AG10803 (cell line): ENCODE measurements at regions not wholly inside any gene's neighbourhood (a gene's known extent, or its start where the extent isn't known, plus 50 kb on each side); places are given as distances from the start of the nearest gene placed in this dataset.
"Not testable (repeated sequence)": the region's sequence is repeated elsewhere in the genome, so short reads cannot be mapped to it uniquely, and the experiment has no call there.

ENCODE experiments used
- DNase-seq: peaks from one replicate; pipeline ENCODE4 v3.0.0; 2010; ENCODE audit warnings: low read depth
- H3K4me3 ChIP-seq: 2 replicates; pipeline ENCODE4 v1.5.1; 2011; ENCODE audit warnings: mild to moderate bottlenecking, low read length, control low read depth
- TF ChIP-seq, protein P1 (sequence below): conservative IDR thresholded peaks from 2 replicates; pipeline ENCODE4 v1.5.1; 2011; ENCODE audit warnings: mild to moderate bottlenecking, low read length, control low read depth, inconsistent platforms

DNA sequence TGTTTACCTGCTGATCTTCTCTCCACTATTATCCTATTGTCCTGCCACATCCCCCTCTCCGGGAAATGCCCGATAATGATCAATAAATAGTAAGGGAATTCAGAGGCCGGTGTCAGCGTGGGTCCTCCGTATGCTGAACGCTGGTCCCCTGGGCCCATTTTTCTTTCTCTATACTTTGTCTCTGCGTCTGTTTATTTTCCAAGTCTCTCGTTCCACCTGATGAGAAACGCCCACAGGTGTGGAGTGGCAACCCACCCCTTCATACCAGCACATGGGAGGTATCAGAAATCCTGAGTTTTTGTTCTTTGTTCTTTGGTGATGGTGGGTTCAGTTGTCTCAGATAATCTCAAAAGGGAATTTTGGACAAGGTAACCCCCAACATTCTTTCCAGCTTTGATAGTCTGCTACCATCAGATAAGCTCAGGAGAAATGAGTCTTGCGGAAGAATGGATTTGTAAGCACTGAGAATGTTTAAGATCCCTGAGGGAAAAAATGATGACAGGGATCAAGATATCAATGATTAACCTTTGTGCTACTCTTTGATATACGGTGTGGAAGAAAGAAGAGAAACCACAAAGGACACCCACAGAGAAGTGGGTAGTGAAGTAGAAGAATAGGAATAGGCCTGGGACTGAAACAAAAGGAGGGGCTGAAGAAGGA lies 117.9 kb downstream of the CEP44 start:
- H3K4me3 ChIP-seq = no peak overlapping the region
- TF ChIP-seq, protein P1, sequence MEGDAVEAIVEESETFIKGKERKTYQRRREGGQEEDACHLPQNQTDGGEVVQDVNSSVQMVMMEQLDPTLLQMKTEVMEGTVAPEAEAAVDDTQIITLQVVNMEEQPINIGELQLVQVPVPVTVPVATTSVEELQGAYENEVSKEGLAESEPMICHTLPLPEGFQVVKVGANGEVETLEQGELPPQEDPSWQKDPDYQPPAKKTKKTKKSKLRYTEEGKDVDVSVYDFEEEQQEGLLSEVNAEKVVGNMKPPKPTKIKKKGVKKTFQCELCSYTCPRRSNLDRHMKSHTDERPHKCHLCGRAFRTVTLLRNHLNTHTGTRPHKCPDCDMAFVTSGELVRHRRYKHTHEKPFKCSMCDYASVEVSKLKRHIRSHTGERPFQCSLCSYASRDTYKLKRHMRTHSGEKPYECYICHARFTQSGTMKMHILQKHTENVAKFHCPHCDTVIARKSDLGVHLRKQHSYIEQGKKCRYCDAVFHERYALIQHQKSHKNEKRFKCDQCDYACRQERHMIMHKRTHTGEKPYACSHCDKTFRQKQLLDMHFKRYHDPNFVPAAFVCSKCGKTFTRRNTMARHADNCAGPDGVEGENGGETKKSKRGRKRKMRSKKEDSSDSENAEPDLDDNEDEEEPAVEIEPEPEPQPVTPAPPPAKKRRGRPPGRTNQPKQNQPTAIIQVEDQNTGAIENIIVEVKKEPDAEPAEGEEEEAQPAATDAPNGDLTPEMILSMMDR = no peak
- DNase-seq = no peak

DNA sequence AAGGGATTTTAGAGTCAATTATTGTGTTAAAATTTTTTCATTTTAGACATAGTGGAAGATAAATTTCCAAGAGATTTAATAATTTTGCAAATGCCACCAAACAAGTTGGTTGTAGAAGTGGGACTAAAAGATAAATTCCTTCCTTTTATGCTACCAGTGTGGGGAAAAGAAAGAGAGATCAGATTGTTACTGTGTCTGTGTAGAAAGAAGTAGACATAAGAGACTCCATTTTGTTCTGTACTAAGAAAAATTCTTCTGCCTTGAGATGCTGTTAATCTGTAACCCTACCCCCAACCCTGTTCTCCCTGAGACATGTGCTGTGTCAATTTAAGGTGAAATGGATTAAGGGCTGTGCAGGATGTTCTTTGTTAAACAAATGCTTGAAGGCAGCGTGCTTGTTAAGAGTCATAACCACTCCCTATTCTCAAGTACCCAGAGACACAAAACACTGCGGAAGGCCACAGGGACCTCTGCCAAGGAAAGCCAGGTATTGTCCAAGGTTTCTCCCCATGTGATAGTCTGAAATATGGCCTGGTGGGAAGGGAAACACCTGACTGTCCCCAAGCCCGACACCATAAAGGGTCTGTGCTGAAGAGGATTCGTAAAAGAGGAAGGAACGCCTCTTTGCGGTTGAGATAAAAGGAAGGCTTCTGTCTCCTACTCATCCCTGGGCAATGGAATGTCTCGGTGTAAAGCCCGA lies 117.0 kb downstream of the CEP44 start:
- not testable (repeated sequence) for H3K4me3 ChIP-seq, DNase-seq

DNA sequence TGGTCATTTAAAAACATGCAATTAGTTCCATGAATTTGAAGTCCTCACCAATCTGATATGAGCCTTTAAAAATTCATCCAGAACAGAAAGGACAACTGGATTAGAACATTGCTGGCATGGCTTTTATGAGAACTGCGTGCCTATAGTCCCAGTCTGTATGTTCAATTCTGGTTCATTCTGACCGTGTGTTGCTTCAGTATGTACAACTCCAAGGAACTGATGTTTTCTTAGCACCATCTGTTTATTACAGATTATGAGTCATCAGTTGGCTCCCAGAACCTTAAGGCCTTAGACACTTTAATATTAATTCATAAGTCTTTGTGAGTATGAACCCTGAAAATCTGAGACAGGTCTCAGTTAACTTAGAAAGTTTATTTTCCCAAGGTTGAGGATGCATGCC lies 115.0 kb downstream of the CEP44 start:
- DNase-seq = peak; percentile 46
- TF ChIP-seq, protein P1 = no peak
- H3K4me3 ChIP-seq = no peak overlapping the region

DNA sequence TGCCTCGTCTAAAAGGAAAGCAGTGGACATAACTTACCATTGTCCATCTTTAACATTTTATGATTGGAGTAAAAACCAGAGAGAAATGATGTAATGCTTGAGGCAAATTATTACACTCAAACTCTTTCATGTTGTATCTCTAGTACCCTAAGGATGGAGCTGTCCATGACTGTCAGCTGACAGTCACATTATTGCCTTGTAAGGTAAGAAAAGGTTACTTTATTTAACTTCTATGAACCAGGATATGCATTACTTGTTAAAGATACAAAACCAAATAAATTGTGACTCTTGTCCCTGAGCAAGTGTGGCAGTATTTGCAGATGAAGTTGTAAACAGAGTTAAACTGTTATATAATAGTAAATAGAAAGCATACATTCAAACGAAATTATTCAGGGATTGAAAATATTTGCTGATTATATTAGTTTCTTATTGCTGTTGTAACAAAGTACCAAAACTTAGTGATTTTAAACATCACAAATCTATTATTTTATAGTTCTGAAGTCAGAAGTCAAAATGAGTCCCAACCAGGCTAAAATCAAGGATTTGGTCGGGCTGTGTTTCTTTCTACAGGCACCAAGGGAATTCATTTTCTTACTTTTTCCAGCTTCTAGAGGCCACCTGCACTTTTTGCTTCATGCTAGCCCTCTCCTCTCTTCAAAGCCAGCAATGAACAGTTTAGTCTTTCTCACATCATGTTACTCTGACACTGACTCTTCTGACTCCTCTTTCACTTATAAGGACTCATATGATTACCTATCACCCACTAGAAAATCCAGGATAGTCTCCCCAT lies 113.8 kb downstream of the CEP44 start:
- no peak for DNase-seq
- TF ChIP-seq, protein P1 = no peak
- no peak overlapping the region for H3K4me3 ChIP-seq

DNA sequence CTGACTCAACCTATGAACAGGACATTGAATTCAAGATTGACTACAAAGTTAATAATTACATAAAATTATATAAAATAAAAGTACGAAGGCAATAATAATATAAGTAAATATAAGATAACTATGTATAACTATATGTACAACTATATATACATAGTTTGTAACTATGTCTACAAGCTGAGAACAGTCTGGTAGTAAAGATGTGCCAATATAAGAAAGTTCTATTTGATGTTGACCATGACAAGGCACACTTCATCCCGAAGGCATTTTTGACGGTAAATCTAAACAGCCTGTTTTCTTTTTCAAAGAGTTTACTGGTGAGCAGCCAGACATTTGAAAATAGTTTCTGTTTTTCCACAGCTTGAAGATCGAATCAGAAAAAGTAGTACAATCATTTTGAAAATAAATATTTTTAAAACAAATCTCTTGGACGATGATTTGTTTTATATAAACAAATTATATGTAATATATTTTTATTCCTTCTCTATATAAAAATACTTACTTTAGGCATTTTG lies 112.9 kb downstream of the CEP44 start:
- H3K4me3 ChIP-seq = no peak overlapping the region
- DNase-seq = no peak
- TF ChIP-seq, protein P1 = no peak

DNA sequence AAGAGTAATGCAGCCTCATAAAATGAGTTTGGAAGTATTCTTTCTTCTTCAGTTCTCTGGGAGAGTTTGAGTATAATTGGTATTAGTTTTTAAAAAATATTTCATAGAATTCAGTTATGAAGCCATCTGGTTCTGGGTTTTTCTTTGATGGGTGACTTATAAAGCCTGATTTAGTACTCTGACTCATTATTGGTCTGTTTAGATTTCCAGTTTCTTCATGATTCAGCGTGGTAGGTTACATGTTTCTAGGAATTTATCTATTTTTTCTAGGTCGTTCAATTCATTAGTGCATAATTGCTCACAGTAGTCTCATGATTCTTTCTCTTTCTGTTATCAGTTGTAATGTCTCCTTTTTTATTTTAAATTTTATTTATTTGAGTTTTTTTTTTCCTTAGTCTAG lies 111.2 kb downstream of the CEP44 start:
- TF ChIP-seq, protein P1 = no peak
- DNase-seq = peak; percentile 15
- no peak overlapping the region for H3K4me3 ChIP-seq

DNA sequence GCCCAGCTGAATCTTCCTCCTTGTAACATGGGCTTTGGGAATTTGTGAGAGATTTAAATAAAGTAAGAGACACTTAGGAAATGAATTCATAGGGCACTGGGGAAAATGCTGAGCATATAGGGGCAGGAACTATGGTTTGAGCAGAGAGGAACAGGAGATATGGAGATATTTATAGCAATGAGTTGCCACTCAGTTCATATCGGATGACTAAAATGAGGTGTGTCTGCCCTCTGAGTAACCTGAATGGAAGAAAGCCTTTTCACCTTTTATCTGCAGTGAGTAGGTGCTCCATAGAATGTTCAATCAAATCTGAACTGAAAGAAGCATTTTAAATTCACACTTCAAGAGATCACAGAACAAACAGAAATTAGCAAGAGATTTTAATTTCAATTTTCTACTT lies 105.7 kb downstream of the CEP44 start:
- DNase-seq = no peak
- no peak overlapping the region for H3K4me3 ChIP-seq
- TF ChIP-seq, protein P1 = no peak
